Parathyroid adenoma (tissue), 2 donors: ENCODE measurements at regions not wholly inside any gene's neighbourhood (a gene's known extent, or its start where the extent isn't known, plus 50 kb on each side); places are given as distances from the start of the nearest gene placed in this dataset.

Experiments used
- H2AFZ ChIP-seq: fragments of 300-600 bp; sonication (generic); one replicate; pipeline ENCODE4 v1.7.0; 2017; ENCODE audit warnings: antibody characterized with exemption, mild to moderate bottlenecking
- H3K27ac ChIP-seq: fragments of 300-600 bp; sonication (generic); one replicate; pipeline ENCODE4 v1.7.0; 2017
- H3K27me3 ChIP-seq: fragments of 300-600 bp; sonication (generic); one replicate; pipeline ENCODE4 v1.7.0; 2017; ENCODE audit warnings: low read length; ENCODE audit not compliant: control insufficient read depth, insufficient read depth
- H3K36me3 ChIP-seq: fragments of 300-600 bp; sonication (generic); one replicate; pipeline ENCODE4 v1.7.0; 2017; ENCODE audit warnings: low read length; ENCODE audit not compliant: control insufficient read depth, insufficient read depth
- H3K4me1 ChIP-seq: fragments of 300-600 bp; sonication (generic); one replicate; pipeline ENCODE4 v1.7.0; 2017; ENCODE audit warnings: control low read depth
- H3K4me2 ChIP-seq: fragments of 300-600 bp; sonication (generic); one replicate; pipeline ENCODE4 v1.7.0; 2017; ENCODE audit warnings: low read length
- H3K4me3 ChIP-seq: fragments of 300-600 bp; sonication (generic); one replicate; pipeline ENCODE4 v1.7.0; 2017; ENCODE audit warnings: low read depth, low read length
- H3K79me2 ChIP-seq: fragments of 300-600 bp; sonication (generic); one replicate; pipeline ENCODE4 v1.7.0; 2017; ENCODE audit warnings: control low read depth
- H3K9ac ChIP-seq: fragments of 300-600 bp; sonication (generic); one replicate; pipeline ENCODE4 v1.7.0; 2017; ENCODE audit warnings: mild to moderate bottlenecking
- H3K9me3 ChIP-seq: fragments of 300-600 bp; sonication (generic); one replicate; pipeline ENCODE4 v1.7.0; 2017; ENCODE audit warnings: low read length; ENCODE audit not compliant: control insufficient read depth
- CTCF ChIP-seq: fragments of 300-600 bp; sonication (generic); IDR thresholded peaks from one replicate; pipeline ENCODE4 v1.7.0; 2017; ENCODE audit warnings: antibody characterized with exemption, mild to moderate bottlenecking
- donor health status: primary hyperparathyroidism.

- Histone ChIP-seq H3K9me3 (no peaks in the 10 kb centered on the region), H3K36me3 (no peaks in the 10 kb centered on the region), H3K4me1 (no peaks in the 10 kb centered on the region), H3K4me2 (no peak overlapping the region), H3K9ac (no peak overlapping the region), H3K27me3 (no peaks in the 10 kb centered on the region), H3K27ac (no peak overlapping the region), H3K4me3 (no peak overlapping the region), H2AFZ (no peak overlapping the region), H3K79me2 (no peaks in the 10 kb centered on the region)
- no peak for TF ChIP-seq CTCF
These were observed 1270.9 kb downstream of the BRD1 start for GRCh38 chr22:48556751-48557150.

- Histone ChIP-seq H2AFZ (no peak overlapping the region), H3K4me2 (no peak overlapping the region), H3K9ac (no peak overlapping the region), H3K4me3 (no peak overlapping the region), H3K36me3 (no peaks in the 10 kb centered on the region), H3K9me3 (no peaks in the 10 kb centered on the region), H3K27ac (no peak overlapping the region), H3K79me2 (no peaks in the 10 kb centered on the region), H3K4me1 (no peaks in the 10 kb centered on the region), H3K27me3 (no peaks in the 10 kb centered on the region)
- TF ChIP-seq CTCF: no peak
These were observed 1271.5 kb downstream of the BRD1 start for GRCh38 chr22:48556222-48556621.

GRCh38 chr22:48555606-48556005 lies 1272.1 kb downstream of the BRD1 start:
- no peaks in the 10 kb centered on the region for H3K4me1 ChIP-seq
- H3K27me3 ChIP-seq: no peaks in the 10 kb centered on the region

GRCh38 chr22:48554893-48555572 lies 1272.6 kb downstream of the BRD1 start:
- H3K79me2 ChIP-seq: no peaks in the 10 kb centered on the region
- no peak overlapping the region for H2AFZ ChIP-seq
- no peaks in the 10 kb centered on the region for H3K9me3 ChIP-seq
- no peak for TF ChIP-seq CTCF
- no peak overlapping the region for H3K4me3 ChIP-seq
- no peak overlapping the region for H3K4me2 ChIP-seq
- no peak overlapping the region for H3K27ac ChIP-seq
- H3K9ac ChIP-seq: no peak overlapping the region
- no peaks in the 10 kb centered on the region for H3K4me1 ChIP-seq
- no peaks in the 10 kb centered on the region for H3K27me3 ChIP-seq
- no peaks in the 10 kb centered on the region for H3K36me3 ChIP-seq

More at GRCh38 chr22:48555606-48556005, 1272.1 kb downstream of the BRD1 start:
- H3K27ac ChIP-seq: no peak overlapping the region
- H3K9me3 ChIP-seq: no peaks in the 10 kb centered on the region
- H2AFZ ChIP-seq: no peak overlapping the region
- H3K4me2 ChIP-seq: no peak overlapping the region
- no peak overlapping the region for H3K4me3 ChIP-seq
- TF ChIP-seq CTCF: no peak
- no peak overlapping the region for H3K9ac ChIP-seq
- no peaks in the 10 kb centered on the region for H3K36me3 ChIP-seq
- no peaks in the 10 kb centered on the region for H3K79me2 ChIP-seq

- Histone ChIP-seq H3K9me3 (no peaks in the 10 kb centered on the region), H3K4me1 (no peaks in the 10 kb centered on the region), H3K4me3 (no peak overlapping the region), H3K79me2 (no peaks in the 10 kb centered on the region), H3K9ac (no peak overlapping the region), H3K27me3 (no peaks in the 10 kb centered on the region), H2AFZ (no peak overlapping the region), H3K27ac (no peak overlapping the region), H3K36me3 (no peaks in the 10 kb centered on the region), H3K4me2 (no peak overlapping the region)
- TF ChIP-seq CTCF: no peak
These were observed 1273.9 kb downstream of the BRD1 start for GRCh38 chr22:48553694-48554308.
